GM19240 (cell line): ENCODE measurements at regions not wholly inside any gene's neighbourhood (a gene's known extent, or its start where the extent isn't known, plus 50 kb on each side); places are given as distances from the start of the nearest gene placed in this dataset.

Experiments used
- DNase-seq: peaks from one replicate; pipeline ENCODE4 v3.0.0; 2011; ENCODE audit warnings: low spot score; ENCODE audit not compliant: insufficient read length

DNA sequence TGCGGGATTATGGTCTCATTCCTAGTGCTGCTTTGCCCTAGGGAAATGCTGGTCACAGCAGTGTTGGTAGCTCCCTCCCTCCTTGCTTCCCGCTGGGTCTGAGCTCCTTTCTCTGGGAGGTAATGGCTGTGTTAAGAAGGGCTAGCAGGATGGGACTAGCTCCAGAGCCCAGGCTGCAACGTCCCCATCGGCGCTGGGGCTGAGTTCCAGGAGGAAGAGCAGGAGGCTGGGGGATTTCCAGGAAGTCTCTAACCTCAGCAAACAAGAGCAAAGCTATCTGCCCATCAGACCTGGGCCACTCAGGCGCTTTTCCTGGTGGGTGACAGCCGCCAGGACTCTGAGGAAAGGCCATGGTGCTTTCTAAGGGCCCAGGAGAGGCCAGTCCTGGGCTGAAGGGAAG lies 174.2 kb downstream of the DLL1 start:
- DNase-seq: no peak

DNA sequence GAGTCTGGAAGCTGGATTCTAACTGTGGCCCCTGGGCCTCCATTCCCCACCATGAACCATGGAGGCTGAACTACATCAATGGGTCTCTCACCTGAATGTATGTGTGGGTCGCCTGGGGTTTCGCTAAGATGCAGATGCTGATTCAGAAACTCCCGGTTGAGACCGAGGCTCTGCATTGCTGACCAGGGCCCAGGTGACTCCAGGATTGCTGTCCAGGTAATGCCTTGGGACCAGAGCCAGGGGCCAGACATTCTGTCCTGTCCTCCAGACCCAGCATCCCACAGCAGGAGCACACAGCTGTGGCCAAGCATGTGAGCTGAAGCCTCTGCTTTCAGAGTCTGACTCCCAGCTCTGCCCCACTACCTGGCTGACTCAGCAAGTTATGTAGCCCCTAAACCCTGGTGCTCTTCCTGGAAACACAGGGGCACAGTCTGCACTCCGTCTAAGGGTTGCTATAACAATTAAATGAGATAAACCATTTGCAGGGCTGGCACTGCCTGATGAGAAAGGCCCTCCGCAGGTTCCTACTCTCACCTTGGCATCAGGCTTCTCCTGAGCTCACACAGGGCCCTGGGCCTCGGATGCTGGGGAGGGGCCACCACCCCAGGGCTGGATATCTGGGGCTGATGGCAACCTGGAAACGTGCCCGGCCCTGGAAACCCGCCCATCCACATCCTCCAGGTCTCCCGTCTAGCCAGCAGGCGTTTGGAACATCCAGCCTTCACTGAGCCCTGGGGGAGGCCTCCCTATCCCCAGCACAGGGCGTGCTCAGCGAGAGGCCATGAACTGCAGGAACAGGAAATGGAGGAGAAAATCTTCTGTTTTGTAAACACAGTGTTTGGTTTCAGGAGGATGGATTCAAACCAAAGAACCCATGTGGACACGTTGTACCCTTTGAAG lies 175.7 kb downstream of the DLL1 start:
- DNase-seq: no peak

DNA sequence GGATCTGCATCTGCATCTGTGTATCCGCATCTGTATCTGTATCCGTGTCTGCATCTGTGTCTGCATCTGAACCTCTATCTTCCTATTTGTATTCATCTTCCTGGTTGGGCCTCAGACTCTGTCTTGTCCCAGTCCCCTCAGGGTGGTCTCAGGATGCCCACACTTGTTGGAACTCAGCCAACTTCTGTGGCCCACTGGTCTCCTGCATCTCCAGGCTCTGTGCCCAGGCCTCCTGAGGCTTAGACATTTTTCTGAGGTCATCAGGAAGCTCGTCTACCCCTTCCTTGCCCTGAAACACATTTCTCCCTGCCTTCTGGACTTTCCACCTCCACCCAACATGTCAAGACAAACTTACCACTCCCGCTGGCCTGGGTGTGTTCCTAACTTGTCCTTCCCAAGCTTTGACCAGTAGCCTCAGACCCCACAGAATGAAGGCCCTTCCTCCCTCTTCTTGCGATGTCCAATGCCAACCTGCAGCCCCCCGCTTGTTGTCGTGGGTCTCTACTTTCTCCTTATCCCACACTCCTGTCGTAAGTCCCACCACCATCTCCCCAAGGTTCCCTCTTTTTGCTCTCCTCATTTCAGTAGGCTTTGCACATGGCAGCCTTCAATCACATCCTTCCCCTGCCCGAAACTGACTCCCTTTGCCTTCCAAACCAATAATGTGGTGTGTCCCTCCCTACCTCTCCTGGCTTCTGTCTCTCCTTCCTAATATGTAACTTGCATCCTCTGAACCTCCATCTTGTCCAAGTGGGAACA lies 176.5 kb downstream of the DLL1 start:
- DNase-seq: no peak

GRCh38 chr6:170113141-170113540 lies 177.7 kb downstream of the DLL1 start:
- no peak for DNase-seq

GRCh38 chr6:170112583-170112860 lies 178.4 kb downstream of the DLL1 start:
- DNase-seq: no peak

DNA sequence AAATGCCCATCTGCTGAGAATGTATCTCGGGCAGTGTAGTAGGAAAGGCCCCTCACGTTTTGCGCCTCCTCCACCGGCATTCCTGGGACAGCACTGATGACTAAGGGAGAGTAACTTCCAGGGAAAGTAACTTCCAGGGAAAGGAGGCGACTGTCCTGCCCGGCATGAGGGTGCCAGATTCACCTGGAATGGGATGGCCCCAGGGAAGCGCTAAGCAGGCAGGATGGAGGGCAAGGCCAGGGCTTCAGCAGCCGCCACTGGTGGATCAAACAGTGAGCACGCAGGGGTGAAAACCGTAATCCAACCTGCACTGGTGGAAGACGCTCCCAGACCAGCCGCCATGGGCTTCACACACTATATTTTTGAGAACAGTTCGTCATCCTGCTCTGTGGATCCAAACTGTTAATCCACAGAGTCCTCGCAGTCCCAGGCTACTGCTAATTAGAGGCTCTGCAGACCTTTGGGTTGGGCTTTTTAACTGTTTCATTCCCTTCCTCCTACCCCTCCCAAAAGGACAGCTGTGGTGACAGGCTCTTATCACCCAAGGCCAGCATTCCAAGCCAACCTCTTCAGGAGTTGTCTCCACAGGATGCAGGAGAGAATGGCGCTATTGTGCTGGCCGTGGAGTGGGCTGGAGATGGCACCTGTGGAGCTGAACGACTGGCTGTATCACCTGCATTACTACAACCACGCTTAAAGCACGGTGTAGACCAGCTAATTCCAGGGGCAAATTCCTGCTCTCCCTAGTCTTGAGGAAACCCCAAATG lies 178.9 kb downstream of the DLL1 start:
- no peak for DNase-seq

- DNase-seq: no peak
Observed at GRCh38 chr6:170111141-170111664, 179.7 kb downstream of the DLL1 start.

DNA sequence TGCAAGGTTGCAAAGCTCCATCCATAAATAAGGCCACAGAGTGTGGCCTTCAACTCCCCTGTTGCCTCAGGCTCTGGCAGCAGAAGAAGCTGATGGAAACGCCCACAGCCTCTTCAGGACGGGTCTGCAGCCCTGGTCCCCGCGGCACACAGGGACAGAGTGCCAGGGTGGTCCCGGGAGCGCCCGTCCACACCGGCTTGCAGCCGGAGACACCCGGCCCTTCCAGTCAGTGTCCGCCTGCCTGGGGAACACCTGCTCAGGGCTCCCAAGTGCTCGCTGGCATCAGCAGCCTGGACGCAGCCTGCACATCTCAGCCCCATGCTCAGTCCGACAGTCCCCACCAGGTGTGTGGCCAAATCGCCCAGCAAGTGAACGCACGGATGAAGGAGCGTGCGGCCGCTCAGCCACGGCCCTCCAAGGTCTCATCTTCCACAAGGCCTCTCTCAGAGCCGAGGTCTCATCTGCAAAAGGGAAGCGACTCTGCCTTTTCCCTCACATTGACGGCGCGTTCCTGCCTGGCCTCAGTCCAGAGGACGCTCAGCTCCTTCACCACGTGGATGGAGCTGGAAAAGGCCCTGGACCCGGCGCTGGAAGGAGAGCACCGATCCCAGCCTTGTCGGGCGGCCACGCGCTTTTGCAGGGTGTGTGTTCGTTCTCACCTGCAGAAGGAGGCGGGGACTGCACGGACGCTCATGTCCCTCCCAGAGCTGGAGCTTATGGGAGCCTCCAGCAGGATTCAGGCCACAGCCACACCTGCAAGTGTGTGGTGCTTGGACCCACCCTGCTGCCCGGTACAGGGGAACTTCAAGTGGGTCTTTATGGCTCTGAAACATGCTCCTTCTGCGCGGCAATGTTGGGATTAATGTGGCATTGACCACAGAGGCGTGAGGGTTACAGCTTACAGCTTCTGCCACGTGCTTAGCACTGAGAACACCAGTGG lies 180.4 kb downstream of the DLL1 start:
- no peak for DNase-seq

DNA sequence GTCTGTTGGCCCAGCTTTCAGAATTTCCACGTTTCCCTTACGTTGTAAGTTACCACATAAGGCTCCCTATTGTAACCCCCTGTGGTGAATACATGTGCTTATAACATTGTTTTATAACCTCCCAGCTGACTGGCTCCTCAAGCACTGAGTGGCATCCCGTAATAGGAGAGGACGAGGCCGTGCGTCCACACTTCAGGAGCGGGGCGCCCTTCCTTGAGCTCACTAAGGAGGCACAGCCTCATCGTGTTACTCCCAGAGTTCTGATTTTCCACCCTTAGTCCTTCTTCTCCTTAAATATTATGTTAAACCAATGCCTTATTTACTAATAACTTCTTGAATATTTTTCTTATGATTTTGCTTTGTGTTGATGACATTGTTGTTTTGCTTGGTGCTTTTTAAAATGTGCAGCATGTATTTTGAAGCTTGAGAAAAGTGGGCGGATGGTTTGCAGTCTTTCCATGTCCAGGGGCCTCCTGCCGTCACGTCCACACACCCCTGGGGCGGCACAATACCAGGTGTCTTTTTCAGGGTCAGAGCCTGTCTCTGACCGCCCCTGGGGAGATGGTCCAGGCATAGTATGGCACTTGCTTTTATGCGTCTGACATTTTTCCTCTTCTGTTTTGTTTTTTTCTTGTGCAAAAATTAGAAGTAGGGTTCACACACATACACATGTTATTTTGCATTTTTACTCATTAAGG lies 181.8 kb downstream of the DLL1 start:
- no peak for DNase-seq

GRCh38 chr6:170108456-170108855 lies 182.4 kb downstream of the DLL1 start:
- DNase-seq: no peak

GRCh38 chr6:170107606-170108222 lies 183.2 kb downstream of the DLL1 start:
- no peak for DNase-seq

GRCh38 chr6:170106906-170107525 lies 183.9 kb downstream of the DLL1 start:
- no peak for DNase-seq

DNA sequence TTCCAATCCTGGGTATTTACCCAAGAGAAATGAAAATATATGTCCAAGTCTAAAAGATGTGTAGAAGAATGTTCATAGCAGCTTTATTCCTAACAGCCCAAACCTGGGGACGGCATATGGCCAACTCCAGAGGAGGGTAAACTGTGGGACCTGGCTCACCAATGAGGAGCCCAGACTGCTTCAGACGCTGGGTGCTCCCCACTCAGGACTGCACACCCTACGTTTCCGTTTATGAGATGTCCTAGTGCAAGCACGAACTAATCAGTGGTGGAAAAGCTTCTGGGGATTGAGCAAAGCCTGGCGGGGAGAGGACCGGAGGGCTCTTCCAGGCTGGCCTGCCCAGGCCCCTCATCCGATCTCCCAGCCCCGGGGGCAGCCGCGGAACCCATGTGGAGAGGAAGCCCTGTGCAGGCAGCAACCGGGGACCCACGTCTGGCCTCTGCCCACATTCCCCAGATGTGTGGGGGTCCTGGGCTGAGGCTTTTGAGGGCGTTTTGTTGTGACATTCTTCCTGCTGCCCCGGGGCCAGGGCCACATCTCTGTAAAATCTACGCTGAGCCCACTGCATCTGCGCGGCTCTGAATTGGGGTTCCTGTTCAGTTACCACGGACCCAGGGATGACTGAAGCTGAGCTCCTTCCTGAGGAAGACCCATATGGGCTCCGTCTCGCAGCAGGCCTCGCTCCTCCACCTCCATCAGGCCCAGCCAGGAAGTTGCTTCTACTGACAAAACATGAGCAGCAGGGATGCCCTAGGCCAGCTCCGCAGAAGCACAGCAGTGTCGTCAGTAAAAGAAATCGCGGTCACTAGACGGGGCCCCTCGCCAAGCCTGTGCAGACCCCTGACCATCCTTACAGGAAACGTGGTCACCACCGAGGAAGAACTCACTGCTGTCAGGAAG lies 188.0 kb downstream of the DLL1 start:
- DNase-seq: no peak

DNA sequence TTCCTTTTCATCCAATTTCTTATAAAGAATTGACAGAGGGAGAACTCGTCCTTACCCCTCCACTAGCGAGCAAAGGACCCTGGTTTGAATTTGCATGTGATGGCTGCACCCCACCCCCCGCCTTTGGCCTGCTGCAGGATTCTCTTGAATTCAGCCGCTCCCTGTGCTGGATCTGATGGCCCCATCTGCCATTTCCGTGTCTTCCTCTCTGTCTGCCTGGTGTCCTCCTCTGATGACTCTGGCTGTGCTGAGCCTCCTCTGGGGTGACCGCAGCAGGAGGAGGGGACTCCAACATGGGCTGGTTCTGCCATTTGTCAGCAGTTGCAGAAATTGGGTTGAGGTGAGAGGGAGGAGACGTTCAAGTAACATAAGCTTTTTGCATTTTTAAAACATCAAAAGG lies 188.8 kb downstream of the DLL1 start:
- no peak for DNase-seq

GRCh38 chr6:170101281-170102035 lies 189.4 kb downstream of the DLL1 start:
- no peak for DNase-seq

DNA sequence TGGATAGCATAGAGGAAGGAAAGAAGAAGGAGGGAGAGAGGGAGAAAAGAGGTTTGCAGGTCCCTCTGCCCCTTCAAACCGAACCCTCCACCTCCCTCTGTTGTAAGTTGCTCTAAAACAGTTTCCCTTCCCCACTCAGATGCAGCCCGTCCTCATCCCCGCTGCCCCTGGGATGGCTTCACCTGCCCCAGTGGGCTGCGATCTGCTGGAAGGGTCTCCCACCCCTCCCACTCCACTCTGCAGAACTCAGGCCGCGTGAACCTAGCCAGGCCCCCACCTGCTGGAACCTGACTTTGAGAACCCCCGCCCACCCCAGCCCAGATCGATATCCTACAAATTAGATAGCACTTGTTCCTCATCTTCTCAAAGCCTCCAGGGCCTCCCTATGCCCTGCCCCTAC lies 190.8 kb downstream of the DLL1 start:
- DNase-seq: no peak

DNA sequence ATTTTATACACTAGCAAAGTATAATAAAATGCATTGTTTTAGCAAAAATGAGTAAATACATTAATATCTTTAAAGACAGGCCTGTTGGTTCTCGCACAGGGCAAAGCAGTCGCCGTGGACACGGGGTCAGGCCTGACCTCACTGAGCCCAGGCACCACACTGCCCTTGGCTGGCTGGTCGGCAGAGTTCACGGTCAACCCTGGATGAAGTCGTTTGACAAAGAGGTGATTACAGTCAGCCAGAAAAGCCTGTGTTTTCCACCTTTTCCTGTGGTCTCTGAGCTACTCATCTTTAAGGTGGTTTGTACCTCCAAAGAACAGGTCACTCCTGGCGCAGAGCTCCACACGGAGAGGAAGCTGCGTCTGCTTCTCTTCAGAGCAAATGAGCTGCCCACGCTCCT lies 191.5 kb downstream of the DLL1 start:
- no peak for DNase-seq
